Panc1 (cell line): ENCODE measurements at regions not wholly inside any gene's neighbourhood (a gene's known extent, or its start where the extent isn't known, plus 50 kb on each side); places are given as distances from the start of the nearest gene placed in this dataset.

Experiments
- CTCF ChIP-seq: fragments of 450-650 bp; IDR thresholded peaks from 2 replicates; pipeline ENCODE4 v1.5.1; 2017; ENCODE audit warnings: mild to moderate bottlenecking
- TCF7L2 ChIP-seq: IDR thresholded peaks from 2 replicates; pipeline ENCODE4 v1.6.1; 2011; ENCODE audit warnings: mild to moderate bottlenecking, low read depth, low read length, inconsistent platforms

GRCh38 chr5:54794135-54794975 is 191.0 kb downstream of the ESM1 start:
- no peak for TF ChIP-seq TCF7L2
- TF ChIP-seq CTCF: no peak
